ENCODE measurements at regions not wholly inside any gene's neighbourhood (a gene's known extent, or its start where the extent isn't known, plus 50 kb on each side); places are given as distances from the start of the nearest gene placed in this dataset.

DNA sequence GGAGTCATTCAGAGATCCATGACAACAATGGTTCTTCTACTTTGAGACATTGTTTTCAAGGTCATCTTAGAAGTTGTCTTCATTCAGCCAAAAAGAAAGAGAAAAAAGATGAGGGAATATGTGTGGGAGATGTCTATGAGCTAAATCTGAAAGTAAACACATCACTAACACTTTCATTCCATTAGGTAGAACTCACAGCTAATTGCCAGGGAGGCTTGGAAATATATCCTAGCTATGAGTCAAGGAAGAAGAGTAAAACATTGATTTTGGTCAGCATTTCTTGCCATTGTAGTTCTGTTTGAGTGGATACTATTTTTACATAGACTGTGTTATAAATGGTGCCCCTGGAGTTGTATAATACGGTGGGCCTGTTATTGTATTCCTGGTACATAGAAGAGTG lies 316.4 kb upstream of the MYOCD start:
- ATAC-seq (ENCODE audit: poor library complexity) = no peak
- intact Hi-C loops (cut with DNase I) = no loop called here

DNA sequence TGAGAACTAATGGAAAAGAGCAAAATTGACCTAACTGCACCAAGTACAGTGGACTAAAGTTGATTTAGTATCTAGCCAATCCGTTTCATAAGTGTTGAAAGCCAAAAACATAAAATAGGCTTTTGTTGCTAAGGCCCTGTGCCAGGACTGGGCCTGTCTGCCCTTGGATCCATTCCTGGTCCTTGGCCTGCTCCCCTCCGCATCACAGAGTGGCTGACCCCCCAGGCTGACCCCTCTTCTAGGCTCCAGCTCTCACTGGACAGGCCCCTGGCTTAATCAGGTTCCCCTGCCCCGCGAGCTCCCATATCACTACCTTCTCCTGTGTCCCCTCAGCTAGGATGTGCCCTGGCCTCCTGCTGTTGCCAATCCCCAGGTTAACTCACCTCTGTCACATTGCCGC lies 313.6 kb upstream of the MYOCD start:
- DNase-seq (no peak), ATAC-seq (ENCODE audit: poor library complexity) (no peak)
- intact Hi-C loops (cut with DNase I) = no loop called here

More for the DNA sequence above, 316.4 kb upstream of the MYOCD start:
- no peak for DNase-seq

DNA sequence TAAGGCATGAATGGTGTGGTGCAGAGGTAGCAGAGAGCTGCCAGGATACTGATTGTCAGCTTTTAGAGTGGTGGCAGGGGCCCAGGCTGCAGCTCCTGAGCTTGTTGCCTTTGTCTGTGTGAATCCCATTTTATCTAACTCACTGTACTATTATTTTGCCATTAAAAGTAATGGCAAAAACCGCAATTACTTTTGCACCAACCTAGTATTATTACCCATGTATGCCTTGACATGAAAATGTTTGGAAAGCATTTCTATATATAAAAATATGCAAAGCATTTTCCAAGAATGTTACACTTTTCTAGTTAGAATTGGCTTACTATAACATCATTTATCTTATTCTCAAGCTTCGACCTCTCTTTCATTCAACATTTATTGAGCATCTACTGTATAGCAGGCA lies 308.1 kb upstream of the MYOCD start:
- intact Hi-C loops (cut with DNase I) = no loop called here
- ATAC-seq (ENCODE audit: poor library complexity) (no peak), DNase-seq (no peak)

DNA sequence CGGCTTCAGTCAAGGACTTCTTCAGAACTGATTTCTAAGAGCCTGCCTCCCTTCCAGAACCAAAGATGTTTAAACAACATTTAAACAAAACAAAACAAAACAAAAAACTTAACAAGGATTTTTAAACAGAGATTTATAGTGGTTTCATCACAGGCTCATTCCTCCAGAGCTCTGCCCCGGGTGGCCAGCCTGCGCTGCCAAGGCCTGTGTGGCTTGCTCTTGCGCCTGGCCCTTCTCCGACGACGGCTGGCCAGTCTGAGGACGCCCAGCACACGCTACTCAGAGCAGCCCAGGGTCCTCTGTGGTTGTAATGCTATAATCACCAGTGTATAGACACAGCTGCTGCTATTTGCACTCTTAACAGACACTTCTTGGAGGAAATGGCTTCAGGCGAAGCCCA lies 307.2 kb upstream of the MYOCD start:
- intact Hi-C loops (cut with DNase I) = no loop called here
- ATAC-seq (ENCODE audit: poor library complexity) (no peak), DNase-seq (no peak)

DNA sequence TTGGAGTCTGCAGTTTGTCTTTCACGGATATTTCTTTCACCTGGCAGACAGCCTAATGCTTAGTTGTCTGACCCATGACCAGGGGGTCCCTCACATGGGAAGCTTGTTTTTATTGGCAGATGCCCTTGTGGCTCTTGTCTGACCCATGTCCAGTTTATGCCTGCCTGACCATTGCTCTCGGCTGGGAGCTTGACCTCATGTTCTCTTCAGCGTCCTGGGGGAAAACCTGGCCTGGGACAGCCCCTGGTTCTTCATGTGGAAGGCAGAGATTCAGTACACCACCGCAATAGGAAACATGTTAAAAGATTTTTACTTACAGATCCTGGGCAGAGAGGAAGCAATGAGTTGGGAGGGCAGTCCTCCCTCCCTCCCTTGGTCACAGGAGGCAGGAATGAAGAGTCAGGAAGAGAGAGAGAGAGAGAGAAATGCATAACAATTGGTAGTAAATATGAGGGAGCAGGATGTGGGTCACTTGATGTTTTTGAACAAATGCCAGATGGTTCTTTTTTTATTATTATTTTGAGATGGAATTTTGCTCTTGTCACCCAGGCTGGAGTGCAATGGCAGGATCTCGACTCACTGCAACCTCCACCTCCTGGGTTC lies 302.7 kb upstream of the MYOCD start:
- no peak for DNase-seq
- intact Hi-C loops (cut with DNase I) = no loop called here
- peak; percentile 31 for ATAC-seq (ENCODE audit: poor library complexity)

DNA sequence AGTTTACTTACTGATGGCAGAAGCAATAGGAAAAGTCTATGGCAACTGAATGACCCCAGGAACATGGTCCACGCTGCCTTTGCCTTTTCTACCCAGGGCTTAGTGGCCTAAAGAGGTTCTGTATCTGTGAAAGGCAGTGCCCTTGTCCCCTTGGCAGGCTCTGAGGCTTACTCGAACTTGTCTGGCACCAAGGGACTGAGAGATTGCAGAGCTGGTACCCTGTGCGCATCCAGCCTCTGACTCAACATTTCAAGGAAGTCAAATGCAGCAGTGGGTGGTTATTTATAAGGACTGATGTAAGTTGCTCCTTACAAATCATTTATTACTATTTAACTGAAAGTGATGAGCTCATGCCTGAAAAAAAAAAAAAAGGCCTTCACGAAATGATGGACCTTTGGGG lies 299.9 kb upstream of the MYOCD start:
- ATAC-seq (ENCODE audit: poor library complexity) (peak; percentile 45), DNase-seq (no peak)
- intact Hi-C loops (cut with DNase I) = no loop called here

DNA sequence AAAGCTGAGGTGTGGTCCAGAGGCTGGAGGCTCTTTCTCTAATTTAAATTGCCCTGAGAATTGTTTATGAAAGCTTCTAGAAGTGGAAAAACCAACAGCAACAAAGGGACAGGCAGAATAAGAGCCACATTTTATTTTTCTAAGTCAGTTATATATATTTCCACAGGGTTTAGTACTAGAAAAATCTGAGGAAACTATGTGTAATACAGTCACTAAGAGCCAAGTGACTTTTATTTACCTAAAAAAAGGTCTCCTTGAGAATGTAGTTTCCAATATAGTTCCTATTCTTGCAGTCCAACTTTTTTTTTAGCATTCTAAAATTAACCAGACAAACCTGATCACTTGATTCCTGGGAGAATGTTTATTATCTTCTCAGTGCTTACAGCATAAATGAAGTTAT lies 296.6 kb upstream of the MYOCD start:
- ATAC-seq (ENCODE audit: poor library complexity) (no peak), DNase-seq (no peak)
- intact Hi-C loops (cut with DNase I) = no loop called here

DNA sequence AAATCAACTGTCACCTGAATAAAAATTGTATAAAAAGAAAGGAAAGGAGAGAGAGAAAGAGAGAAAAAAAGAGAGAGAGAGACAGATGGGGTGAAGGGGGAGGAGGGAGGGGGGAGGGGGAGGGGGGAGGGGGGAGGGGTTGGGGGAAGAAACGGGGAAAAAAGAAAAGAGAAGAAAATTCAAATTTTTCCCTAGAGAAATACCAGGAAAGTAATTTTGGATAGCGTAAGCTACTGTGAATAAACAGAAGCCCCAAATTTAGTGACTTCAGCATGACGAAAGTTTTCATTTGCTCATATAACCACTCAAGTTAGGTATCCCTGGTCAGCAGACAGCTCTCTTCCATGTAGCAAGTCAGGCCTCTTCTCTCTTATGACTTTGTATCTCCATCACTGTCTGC lies 289.4 kb upstream of the MYOCD start:
- no peak for DNase-seq
- intact Hi-C loops (cut with DNase I) = no loop called here
- ATAC-seq (ENCODE audit: poor library complexity) = no peak

DNA sequence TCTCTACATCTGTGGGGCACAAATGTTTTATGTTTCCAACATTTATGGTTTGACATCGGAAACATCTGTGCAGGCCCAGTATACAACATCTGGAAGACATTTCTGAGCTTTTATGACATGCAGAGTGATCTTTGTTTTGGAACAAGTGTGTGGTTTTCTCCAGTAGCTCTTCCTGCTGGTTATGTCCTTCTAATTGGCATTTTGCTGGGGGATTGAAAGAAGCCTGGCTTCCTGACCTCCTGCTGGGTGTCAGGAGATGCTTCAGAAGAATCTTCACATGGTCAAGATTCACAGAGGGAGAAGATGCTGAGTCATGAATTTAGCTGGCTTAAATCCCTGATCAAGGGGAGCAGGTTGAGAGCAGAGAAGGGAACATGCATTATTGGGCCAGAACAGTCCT lies 279.5 kb upstream of the MYOCD start:
- DNase-seq (no peak), ATAC-seq (ENCODE audit: poor library complexity) (no peak)
- intact Hi-C loops (cut with DNase I) = no loop called here

DNA sequence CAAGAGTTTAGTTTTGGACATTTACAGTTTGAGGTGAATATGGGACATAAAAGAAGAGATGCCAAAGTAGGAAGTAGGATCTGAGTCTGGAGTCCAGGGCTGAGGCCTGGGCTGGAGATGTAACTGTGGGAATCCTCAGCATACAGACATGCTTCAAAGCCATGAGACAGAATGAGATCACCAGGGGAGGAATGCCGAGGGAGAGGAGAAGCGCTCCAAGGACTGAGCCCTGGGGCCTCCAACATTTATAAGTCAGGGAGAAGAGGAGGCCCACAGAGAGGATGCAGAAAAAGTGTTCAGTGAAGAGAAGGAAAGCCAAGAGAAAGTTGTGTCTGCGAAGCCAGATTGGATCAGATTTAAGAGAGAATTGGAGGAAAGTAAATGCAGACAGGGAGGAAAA lies 277.5 kb upstream of the MYOCD start:
- ATAC-seq (ENCODE audit: poor library complexity) = no peak
- intact Hi-C loops (cut with DNase I) = no loop called here
- no peak for DNase-seq

DNA sequence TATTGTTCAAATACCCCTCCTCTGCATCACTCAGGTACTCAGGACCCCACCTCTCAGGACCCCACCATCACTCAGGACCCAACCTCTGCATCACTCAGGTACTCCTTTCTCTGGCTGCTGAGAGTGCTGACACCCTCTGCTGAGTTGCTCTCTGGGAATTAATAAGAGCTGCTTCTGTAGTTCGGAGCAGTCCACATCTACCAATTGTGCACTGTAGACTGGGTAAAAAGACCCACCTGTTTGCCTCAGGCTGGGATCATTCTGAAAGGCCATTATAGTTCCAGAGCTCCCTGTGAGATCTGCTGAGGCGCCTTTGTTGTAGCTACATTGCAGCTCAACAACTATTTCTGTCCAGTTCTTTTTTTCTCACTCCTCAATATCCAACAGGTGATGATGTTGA lies 276.3 kb upstream of the MYOCD start:
- DNase-seq (no peak), ATAC-seq (ENCODE audit: poor library complexity) (no peak)
- intact Hi-C loops (cut with DNase I) = no loop called here

DNA sequence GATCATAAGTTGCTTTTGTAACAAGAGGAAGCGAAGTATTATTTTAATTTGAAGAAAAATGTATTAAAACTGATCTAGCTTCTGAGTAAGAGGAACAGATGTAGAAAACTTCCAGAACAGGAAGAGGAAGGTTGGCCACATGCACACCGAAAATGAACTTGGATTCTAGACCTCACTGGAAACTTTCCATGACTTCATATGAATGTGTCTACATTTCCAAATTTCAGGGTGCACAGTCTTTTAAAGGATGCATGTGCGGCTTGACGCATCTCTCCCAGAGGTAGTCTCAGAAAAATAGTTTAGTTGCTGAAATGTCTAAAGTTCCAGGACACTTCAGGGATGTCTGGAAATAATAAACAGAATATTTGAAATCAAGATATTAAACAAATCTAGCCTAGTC lies 275.1 kb upstream of the MYOCD start:
- intact Hi-C loops (cut with DNase I) = no loop called here
- DNase-seq (no peak), ATAC-seq (ENCODE audit: poor library complexity) (no peak)

DNA sequence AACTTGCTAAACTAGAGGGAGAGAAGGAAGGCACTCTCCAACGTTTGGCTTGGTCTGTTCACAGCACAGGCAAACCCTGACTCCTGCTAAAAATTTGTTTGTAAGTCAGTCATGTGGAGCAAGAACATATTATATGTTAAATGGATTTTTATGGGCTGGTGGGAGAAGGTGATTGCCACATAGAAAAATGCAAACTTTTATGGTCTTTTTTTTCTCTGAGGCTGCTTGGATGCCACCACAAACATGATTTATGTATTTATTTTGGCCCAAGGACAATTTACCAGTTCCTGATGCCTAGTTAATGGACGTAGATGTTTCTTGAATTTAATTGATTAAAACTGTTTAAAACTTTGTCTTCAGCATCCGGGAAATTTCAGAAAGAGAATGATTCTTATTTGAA lies 274.2 kb upstream of the MYOCD start:
- DNase-seq (no peak), ATAC-seq (ENCODE audit: poor library complexity) (no peak)
- intact Hi-C loops (cut with DNase I) = no loop called here

DNA sequence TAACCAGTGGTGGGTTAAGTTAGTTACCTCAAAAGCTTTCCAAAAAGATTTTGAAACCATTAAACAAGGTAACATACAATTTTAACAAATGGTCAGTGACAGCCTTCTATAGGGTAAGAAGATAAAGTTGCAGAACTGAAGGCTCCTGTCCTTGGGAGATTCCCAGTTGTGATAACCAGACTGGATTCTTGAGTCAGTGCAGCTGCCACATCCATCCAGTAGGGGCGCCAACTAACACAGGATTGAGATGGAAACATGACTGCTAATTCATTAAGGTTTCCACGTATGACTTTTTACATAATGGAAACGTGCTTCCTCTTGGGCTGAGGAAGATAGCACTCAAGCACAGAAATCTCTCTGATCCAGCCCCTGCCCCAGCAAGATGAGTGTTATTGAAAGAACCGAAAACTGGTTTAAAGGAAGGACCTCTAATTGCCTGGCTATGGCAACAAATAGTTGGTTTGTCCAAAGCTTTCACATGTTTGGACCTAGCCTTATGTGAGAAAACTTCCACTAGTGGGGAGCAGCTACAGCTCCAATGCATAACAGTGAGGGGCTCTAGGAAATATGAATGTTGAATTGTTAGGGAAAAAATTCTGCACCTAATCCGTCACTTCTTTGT lies 269.8 kb upstream of the MYOCD start:
- ATAC-seq (ENCODE audit: poor library complexity) = no peak
- DNase-seq = no peak
- intact Hi-C loops (cut with DNase I) = no loop called here

DNA sequence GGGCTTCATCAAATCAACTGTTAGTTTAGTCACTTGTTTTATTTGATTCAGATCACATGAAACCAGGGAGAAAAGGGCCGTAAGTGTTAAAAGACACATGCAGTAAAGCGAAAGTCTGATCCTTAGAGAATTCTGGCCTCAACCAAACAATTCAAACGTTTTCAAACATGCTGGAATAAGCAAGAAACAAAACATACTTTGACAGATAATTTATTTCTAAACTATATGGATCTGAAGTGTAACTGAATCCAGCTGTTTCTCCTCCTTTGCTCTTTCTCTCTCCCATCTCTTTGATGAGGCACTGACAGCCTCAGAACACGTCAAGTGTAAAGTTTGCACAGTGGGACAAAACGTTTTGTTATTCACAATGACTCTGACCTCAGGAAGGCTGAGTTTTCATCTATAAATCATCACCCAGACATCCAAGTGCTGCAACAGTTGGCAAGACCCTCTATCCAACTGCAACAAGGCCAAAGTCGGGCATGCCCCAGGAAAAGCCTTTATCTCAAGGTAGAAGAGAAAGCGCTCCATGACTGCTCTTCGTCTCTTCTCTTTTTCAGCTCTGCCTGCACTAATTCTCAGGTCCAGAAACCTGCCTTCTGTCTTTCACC lies 267.1 kb upstream of the MYOCD start:
- intact Hi-C loops (cut with DNase I) = no loop called here
- no peak for DNase-seq
- no peak for ATAC-seq (ENCODE audit: poor library complexity)

DNA sequence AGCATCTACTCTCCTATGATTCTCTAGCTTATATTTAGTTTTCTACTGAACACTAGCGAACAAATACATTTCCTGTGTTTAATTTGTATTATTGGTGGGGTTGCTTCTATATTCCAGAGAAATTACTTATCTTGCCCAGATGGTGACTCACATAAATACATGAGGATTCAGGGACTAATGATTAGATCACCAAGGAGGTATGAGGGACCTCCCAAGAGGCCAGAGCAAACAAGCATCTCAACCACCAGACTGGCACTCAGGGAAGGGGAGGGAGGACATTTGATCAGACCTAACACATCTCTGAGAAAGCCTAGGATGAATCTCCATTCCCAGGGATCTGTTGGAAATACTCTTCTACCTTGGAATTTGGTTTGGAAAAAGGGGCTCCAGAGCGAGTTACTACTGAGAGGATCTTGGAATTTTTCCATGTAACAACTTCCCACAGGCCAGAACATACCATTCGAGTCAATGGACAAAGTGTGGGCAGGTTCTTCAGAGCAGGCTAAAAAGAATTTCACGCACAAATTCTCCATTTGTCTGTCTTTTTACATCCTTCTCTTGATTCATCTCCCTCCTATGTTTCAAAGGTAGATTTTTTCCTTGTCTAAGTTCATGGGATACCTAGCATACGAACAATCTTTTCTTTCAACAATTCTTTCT lies 262.6 kb upstream of the MYOCD start:
- intact Hi-C loops (cut with DNase I) = no loop called here
- DNase-seq (no peak), ATAC-seq (ENCODE audit: poor library complexity) (no peak)

DNA sequence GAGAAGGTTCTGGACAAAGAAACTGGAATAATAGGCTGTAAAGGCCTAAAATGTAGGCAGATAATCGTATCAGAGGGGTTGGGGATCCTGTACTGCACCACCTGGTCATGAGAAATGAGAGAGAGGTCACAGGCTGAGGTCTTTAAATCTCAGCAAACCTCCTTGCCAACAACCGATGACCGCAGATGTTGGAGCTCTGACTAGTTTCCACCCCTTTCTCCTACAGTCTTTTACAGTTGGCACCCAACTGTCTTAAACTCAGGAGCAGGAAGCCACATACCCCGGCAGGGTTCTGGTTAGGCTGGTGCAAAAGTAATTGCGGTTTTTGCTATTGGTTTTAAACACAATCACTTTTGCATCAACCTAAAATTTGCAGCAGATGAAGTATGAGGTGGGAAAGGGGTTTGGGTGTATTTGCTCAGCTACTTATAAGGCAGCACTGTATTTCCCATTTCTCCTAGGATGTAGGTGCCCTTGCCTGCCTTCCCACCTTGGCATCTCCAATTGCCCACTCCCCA lies 261.8 kb upstream of the MYOCD start:
- DNase-seq (no peak), ATAC-seq (ENCODE audit: poor library complexity) (no peak)
- intact Hi-C loops (cut with DNase I) = no loop called here

DNA sequence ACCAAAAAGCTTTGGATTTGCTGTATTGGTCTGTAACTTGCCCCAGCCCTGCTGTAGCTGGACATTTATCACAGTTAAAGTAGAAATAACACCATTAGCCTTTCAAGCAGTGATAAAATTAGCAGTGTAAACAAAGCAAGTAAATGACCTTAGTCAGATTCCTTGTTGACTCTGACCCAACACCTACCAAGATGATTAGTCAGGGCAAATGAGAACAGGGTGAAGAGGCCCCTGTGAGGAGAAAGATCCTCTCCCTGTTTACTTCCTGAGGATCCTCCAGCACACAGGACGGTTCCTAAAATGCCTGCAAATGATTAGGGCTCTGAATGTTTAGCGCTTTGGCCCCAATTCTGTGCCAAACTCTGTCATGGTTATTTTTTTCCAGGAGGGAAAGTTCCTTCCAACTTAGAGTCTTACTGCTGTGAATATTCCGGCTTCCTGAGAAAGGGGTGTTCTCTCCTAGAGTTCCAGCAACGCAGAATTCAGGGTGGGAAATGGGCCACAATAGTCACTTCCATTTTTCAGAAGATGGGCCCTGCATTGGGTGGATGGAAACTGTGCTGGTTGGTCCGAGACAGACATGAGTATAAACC lies 259.0 kb upstream of the MYOCD start:
- ATAC-seq (ENCODE audit: poor library complexity) (no peak), DNase-seq (no peak)
- intact Hi-C loops (cut with DNase I) = no loop called here

DNA sequence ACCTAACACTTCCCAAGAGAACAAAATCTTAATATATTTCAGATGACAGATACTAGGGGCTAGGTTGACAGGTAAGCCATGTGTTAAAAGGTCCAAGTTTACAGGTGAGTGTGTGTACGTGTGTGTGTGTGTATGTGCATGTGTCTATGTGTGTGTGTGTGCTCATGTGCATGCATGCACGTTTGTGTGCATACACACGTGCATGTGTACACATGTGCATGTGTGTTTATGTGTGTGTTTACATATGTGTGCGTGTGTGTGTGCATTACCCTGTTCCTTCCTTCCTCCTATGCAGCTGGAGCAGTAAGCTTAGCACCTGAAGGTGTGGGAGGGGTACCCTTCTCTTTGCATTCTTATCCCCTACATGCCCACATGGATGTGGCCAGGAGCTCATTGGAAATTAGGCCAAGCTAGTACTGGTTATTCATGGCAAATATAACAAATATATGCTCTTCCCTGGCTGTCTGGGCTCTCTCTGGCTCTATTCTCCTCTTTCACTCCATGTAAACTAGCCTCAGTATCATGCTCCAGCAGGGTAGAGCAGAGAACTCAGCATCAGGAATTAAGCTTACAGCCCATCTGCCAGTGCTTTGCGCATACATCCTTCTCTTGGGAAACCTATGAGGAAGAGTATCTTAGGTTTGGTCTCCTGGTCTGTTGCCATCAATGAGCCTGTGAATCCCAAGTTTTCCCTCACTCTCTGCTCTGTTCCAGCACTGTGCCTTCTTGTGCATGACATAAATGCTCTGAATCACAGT lies 258.0 kb upstream of the MYOCD start:
- ATAC-seq (ENCODE audit: poor library complexity) (no peak), DNase-seq (no peak)
- intact Hi-C loops (cut with DNase I) = no loop called here

Measured in Right ventricle myocardium superior (tissue), 1 donor.